IPS-18c (cell line): ENCODE measurements at regions not wholly inside any gene's neighbourhood (a gene's known extent, or its start where the extent isn't known, plus 50 kb on each side); places are given as distances from the start of the nearest gene placed in this dataset.

Experiments
- H3K4me3 ChIP-seq: 2 replicates; pipeline ENCODE4 v1.7.0; 2013; ENCODE audit warnings: low read depth, mild to moderate bottlenecking, low read length, moderate library complexity; ENCODE audit not compliant: insufficient read depth
- H3K9me3 ChIP-seq: one replicate; pipeline ENCODE4 v1.6.1; 2013; ENCODE audit warnings: mild to moderate bottlenecking, low read length, moderate library complexity; ENCODE audit not compliant: control insufficient read depth, insufficient read depth

DNA sequence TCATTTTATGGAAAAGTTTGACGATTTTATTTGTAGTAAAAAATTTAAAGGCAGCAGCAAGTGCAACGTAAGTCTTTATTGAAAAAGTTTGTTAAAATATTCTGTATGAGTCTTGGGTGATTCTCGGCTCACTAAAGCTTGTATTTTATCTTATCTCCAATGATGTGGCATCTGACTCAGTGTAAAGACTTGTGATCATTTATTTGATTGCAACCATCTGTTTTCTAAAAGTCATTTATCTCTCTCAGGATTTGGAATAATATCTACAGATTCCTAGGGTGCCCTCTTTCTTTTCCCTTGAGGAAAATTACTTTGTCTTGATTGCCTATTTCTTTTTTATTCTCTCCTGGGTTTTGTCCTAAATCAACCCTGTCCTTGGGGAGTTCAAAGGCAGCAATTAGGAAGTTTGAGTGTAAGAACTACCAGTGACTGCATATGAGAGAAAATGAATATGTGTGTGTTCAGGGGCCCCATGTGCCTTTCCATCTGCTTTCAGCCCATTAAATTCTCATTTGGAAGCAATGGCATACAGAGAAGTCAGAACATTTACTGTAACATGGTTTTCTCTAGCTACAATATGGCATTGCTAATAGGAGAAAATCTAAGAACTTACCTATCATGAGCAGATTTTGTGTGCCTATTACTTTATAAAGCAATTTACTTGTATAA lies 575.0 kb upstream of the CHRM3 start:
- Histone ChIP-seq H3K9me3 (peaks cover 2% of the 10 kb centered on the region), H3K4me3 (no peak overlapping the region)

DNA sequence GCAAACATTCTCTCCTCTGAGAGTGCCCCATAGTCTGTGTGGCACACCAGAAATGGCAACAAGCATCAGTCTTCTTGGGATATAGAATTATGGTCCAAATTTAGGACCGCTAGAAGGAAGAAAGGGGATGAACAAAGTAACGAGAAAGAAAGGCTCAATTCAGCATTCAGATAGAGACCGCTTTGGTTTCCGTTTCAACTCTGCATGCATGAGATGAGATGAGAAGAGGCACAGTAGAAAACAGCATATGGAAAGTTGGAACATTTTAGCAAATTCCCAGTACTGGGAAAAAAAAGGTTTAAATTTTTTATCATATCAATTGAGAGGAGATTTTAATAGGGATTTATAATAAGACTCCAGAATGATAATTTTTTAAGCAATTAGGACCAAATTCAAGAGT lies 595.5 kb upstream of the CHRM3 start:
- H3K9me3 ChIP-seq = no peaks in the 10 kb centered on the region

DNA sequence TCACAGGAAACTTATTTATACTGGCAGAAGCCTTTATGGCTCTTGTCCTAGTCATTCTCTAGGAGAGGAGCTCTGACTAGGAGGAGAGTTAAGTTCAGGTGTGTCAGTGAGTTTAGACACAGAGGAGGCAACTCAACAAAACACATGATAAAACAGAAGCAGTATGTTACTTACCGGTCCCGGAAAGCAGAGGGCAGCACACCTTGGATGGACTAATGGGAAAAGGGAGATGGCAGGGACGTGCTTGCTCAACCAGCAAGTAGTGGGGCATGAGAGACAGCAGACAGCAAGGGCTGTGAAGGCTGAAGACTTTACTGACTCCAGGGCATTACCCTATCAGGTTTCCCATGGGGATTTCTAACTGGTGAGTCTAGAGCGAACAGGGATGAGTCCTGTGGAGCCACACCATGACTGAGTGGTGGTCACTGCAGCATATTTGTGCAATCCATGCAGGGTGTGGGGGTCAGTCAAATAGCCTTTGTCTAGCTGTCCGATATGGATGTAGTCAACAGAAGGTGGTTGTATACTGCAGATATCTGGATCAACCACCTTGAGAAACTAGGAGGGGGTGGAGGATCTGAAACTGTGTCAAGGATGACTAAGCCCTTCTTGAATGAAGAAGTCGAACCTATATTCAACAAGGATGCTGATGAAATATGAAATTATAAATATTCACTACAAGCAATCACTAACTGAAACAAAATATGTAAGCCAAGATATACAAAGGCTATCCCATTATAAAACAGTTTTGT lies 596.3 kb upstream of the CHRM3 start:
- H3K9me3 ChIP-seq = no peaks in the 10 kb centered on the region
- no peak overlapping the region for H3K4me3 ChIP-seq

More for the DNA sequence above, 595.5 kb upstream of the CHRM3 start:
- H3K4me3 ChIP-seq = no peak overlapping the region

DNA sequence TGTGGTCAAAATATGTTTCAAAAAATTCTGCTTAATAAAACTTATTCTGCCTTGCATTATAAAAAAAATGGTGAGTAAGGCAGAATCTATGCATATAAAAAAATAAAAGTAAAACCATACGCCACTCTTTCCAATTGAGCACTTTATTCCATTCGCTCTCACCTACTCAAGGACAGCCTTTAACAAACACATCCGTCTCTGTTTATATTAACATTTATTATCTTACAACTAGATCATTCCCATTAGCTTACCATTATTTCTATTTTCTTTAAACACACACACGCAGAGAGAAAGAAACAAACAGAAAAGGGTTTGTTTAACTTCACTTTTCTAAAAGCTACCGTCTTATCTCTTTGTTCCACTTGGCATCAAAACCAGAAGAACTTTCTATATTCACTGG lies 598.9 kb upstream of the CHRM3 start:
- Histone ChIP-seq H3K4me3 (no peak overlapping the region), H3K9me3 (no peaks in the 10 kb centered on the region)

DNA sequence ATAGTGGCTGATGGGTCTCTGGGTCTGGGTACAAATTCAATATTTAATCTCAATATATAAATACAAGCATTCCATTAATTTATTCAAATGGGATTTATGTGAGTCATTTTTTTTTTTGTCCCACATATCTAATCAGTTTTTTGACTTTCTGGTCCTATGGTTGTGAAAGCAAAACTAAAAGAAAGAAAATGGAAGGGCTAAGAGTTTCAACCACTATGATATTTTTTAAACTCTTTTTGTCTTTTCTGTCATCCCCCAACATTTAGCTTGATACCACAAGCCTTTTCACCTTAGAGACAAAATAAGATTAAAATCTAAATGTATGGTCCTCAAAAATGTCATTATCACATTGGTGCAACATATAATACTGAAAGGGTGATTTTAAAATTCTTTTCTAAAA lies 602.7 kb upstream of the CHRM3 start:
- H3K9me3 ChIP-seq = no peaks in the 10 kb centered on the region
- no peak overlapping the region for H3K4me3 ChIP-seq

DNA sequence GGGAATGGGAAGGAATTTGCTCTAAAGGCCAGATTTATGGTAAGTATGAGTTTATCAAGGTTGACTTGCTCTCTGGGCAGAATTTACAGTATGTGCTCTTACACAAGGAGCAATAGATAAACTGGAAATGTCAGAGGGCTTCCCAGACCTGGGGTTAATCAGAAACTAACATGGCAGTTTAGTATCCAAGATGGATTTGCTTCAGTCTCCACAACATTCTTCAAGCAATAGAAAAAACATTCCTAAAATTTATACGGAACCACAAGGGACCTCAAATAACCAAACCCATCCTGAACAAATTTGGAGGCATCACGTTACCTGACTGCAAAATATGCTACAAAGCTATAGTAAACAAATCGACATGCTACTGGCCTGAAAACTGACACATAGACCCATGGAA lies 606.7 kb upstream of the CHRM3 start:
- H3K4me3 ChIP-seq = no peak overlapping the region
- H3K9me3 ChIP-seq = no peaks in the 10 kb centered on the region

DNA sequence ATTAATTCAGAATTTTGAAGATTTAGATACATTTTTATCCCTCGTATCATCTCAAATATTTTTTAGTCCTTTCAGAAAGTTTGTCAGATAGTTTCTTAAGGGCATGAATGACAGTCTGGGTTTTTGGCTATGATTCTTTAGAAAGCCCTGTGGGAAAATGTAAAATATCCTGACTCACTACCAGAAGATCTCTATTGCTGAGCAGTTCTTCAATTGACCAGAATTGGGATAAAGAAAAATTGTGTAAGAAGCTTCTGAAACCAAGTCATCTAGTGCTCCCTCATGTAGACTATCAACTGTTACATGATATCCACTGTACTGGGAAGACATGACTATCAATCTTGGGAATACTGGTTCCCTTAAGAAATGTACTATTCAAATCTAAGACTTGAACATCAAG lies 608.3 kb upstream of the CHRM3 start:
- Histone ChIP-seq H3K4me3 (no peak overlapping the region), H3K9me3 (no peaks in the 10 kb centered on the region)

DNA sequence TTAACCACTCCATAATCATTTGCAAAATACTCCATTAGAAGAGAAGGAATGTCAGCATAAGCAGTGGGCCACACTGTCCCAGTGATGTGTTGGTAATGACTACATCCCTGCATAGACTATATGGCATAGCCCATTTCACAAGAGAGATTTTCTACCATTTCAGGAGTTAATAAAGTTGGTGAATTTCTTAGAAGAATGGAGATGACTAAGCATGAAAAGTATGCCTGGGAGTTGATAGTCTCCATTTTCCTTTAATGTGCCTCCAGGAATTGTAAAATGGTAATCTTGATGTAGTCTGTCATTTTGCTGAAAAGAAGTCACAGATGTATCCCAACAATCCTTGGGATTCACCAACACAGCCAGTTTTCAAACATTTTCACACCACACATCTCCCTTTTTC lies 608.8 kb upstream of the CHRM3 start:
- H3K9me3 ChIP-seq = no peaks in the 10 kb centered on the region
- no peak overlapping the region for H3K4me3 ChIP-seq

DNA sequence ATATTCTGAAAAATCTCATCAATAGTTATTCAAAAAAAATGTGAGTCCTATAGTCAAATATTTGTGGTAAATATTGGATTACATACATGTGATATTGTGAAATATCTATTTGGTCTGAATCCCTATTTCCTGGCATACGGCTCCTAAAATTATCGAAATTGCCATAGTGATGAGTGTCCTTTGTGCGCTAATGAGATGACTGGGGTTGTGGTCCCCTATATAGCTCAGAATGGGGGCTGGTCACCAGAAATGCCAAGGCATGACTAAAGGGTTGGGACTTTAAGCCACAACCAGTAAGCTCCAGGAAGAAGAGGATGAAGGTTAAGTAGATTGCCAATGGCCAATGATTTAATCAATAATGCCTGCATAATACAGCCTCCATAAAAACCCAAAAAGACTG lies 610.2 kb upstream of the CHRM3 start:
- Histone ChIP-seq H3K4me3 (no peak overlapping the region), H3K9me3 (no peaks in the 10 kb centered on the region)

DNA sequence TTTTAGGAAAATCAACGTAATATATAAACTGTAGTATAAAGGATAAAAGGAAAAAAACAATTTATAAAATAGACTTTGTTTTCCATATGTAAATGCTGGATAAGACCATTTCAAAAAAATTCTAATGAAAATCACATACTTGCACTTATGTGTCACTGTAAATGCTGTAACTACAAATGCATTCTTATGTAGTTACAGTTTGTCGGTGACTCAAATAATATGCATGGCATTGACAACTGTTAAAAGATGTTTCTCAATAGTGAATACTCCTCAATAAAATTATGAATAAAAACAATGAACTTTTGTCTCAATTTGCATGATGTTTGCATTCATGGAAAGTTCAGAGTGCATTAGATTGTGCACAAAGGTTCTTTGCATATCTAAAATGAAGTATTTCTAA lies 614.0 kb upstream of the CHRM3 start:
- no peak overlapping the region for H3K4me3 ChIP-seq
- no peaks in the 10 kb centered on the region for H3K9me3 ChIP-seq

DNA sequence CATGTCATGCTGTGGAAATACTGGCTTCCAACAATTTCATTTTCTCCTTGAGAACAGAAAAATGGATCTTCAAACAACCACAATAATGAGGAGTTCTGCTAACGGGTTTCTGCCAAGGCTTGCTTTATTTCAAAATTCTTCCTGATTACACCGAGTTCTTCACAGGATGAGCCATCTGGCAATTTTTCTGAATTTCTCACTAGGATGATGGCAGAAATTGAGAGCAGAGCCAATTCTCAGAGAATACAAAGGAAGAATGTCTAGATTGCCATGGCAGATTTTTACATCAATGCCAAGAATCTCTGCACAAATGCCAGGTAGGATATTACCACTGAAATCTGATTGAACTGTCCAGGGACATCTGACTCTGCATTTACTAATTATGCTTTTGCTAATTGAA lies 619.0 kb upstream of the CHRM3 start:
- Histone ChIP-seq H3K9me3 (peaks cover 6% of the 10 kb centered on the region), H3K4me3 (no peak overlapping the region)

DNA sequence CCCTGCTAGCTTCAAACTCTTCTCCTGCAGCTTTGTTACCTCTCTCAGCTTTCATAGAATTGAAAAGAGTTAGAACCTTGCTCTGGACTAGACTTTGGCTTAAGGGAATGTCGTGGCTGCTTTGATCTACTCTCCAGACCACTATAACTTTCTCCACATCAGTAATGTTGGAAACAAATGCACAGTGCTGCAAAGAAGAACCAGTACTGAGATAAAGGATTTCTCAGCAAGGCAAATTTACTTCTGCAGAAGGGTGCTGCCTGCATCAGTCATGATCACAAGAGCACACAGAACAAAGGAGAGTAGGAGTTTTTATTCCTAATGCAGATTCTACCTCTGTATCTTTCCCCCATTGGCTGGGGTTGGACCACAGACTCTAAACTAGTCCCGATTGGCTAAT lies 621.6 kb upstream of the CHRM3 start:
- peaks cover 6% of the 10 kb centered on the region for H3K9me3 ChIP-seq

DNA sequence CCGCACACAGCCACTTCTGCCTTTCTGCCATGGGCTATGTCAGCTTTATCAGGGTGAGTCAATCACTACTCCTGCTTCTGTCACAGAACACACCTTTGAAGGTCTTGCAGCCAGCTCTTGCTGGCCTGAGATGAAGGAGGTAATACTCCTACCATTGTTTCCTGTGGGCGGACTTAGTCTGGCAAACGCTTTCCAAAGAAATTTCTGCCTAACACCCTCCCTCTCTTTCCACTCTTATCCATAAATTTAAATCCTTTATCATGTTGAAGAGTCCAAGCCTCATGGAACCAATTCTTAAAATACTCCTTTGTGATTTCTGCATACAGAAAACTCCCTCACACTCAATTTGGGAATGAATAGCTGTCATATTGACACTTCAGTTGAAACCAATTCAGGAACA lies 633.1 kb upstream of the CHRM3 start:
- no peak overlapping the region for H3K4me3 ChIP-seq
- H3K9me3 ChIP-seq = no peaks in the 10 kb centered on the region

More for the DNA sequence above, 621.6 kb upstream of the CHRM3 start:
- no peak overlapping the region for H3K4me3 ChIP-seq

DNA sequence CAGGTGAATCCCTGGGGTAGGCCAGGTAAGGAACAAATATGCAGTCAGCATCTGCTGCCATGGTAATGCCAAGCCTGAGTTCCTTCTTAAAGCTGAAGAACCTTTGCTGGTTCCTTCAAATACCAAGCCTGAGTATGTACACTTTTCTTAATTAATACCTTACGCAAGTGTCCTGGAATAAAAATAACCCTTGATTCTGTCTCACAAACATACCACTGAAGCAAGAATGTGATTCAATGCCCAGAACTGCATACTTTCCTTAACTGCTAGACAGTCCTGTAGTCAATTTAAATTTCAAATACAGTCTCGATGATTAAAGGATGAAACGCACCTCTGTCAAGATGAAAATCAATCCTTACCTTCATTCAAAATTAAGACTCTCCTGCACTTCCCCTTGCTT lies 634.0 kb upstream of the CHRM3 start:
- H3K4me3 ChIP-seq = no peak overlapping the region
- no peaks in the 10 kb centered on the region for H3K9me3 ChIP-seq

DNA sequence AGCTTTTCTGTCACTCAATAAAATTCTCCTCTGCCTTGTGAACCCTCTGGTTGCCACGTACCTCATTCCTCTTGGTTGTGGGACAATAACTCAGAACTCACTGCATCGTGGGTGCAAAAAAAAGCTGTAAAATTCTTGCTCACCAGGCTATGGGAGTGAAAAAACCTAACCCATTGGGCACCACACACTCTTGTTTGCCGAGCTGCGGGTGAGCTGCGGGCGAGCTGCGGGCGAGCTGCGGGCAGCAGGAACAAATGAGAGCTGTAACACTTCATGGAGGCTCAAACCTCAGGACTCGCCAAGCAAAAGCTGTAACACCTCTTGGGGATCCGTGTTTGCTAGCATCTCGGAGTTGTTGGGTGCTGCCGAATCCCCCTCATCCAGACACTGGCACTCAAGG lies 641.3 kb upstream of the CHRM3 start:
- peaks cover 16% of the 10 kb centered on the region for H3K9me3 ChIP-seq

DNA sequence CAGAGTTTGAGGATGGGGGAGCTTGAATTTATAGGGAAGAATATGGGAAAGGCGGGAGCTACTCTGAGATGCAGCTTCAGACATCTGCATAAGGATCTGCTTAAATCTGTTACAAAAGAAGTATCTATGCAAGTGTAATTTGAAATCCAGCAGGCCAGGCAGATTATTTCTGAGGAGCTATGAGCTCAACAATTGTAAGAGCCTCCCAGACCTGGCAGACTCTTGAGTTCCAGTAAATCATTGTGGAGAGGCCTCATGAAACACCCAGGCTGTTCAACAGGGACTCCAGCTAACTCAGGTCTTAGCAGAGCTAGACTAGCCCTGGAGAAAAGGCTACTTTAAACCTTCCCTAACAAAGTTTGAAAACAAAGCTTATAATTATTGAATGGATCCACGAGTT lies 647.5 kb upstream of the CHRM3 start:
- H3K4me3 ChIP-seq = no peak overlapping the region

More for the DNA sequence above, 641.3 kb upstream of the CHRM3 start:
- H3K4me3 ChIP-seq = no peak overlapping the region

DNA sequence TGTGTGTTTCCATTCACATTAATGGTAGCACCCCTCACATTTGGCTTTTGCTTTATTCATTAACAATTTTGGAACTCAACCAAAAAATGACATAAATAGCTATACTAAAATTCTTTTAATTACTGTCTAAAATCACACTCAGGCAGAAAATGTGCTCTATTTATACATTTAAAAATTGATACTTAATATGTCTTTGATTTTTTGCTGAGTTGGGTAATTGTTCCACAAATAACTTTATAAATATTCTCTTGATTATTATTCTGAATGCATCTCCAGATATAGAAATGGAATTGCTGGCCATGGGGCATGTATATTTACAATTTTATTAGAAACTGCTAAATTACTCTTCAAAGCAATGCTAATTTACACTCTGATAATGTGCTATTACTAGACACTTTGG lies 658.7 kb upstream of the CHRM3 start:
- Histone ChIP-seq H3K9me3 (no peaks in the 10 kb centered on the region), H3K4me3 (no peak overlapping the region)

More for the DNA sequence above, 647.5 kb upstream of the CHRM3 start:
- no peaks in the 10 kb centered on the region for H3K9me3 ChIP-seq

DNA sequence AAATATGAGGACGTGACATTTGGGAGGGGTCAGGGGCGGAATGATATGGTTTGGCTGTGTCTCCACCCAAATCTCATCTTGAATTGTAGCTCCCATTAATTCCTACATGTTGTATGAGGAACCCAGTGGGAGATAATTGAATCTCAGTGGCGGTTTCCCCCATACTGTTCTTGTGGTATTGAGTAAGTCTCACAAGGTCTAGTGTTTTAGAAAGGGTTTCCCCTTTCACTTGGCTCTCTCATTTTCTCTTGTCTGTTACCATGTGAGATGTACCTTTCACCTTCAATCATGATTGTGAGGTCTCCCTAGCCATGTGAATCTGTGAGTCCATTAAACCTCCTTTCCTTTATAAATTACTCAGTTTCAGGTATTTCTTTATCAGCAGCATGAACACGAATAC lies 663.6 kb upstream of the CHRM3 start:
- H3K9me3 ChIP-seq = no peaks in the 10 kb centered on the region
- no peak overlapping the region for H3K4me3 ChIP-seq

DNA sequence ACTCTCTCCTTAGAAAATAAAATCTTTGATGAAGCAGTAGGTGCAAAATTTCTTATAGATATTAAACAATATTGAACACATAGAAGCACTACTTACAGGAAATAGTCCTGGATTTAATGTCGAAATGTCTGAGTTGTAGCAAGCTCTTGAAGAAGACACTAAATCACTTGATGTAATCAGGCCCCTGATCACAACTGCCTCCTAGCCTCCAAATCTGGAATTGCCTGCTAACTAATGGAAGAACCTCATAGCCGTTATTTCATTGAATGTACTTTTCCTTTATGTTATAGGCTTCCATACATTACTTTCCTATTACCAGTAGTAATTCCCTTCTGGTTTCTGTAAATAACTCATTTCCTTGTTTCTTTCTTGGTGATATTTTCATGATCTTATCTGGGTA lies 675.7 kb upstream of the CHRM3 start:
- no peaks in the 10 kb centered on the region for H3K9me3 ChIP-seq
- no peak overlapping the region for H3K4me3 ChIP-seq
